Thoracic aorta (tissue), 2 donors: ENCODE measurements at regions not wholly inside any gene's neighbourhood (a gene's known extent, or its start where the extent isn't known, plus 50 kb on each side); places are given as distances from the start of the nearest gene placed in this dataset.

ENCODE experiments used
- ATAC-seq: fragments of 150-250 bp; one replicate; pipeline ENCODE4 v1.8.0; 2017; ENCODE audit warnings: low read depth; ENCODE audit not compliant: insufficient number of reproducible peaks, low FRiP score
- DNase-seq: peaks from one replicate; pipeline ENCODE4 v3.0.0-alpha.2; 2020; ENCODE audit warnings: low spot score
- H3K27ac ChIP-seq, 2 donors: fragments of 200-600 bp; sonication (generic); 1 replicate in 1 of 2; 2 replicates in 1 of 2; pipeline ENCODE4 v1.5.1; 2016; ENCODE audit warnings: mild to moderate bottlenecking in 2 of 2, moderate library complexity in 2 of 2
- H3K27me3 ChIP-seq: fragments of 200-600 bp; sonication (generic); replicated peaks from 2 replicates; pipeline ENCODE4 v1.6.0; 2016; ENCODE audit warnings: mild to moderate bottlenecking; ENCODE audit not compliant: insufficient read depth
- H3K36me3 ChIP-seq: fragments of 200-600 bp; sonication (generic); one replicate; pipeline ENCODE4 v1.5.1; 2016
- H3K4me1 ChIP-seq, 2 donors: fragments of 200-600 bp; sonication (generic); 1 replicate in 1 of 2; 2 replicates in 1 of 2; pipeline versions ENCODE4 v1.5.1 to v1.6.0; 2016; ENCODE audit warnings: low read depth in 2 of 2, mild to moderate bottlenecking in 1 of 2; ENCODE audit not compliant: control insufficient read depth in 1 of 2
- H3K4me3 ChIP-seq: fragments of 200-600 bp; sonication (generic); 2 replicates; pipeline ENCODE4 v1.5.1; 2016; ENCODE audit warnings: mild to moderate bottlenecking
- H3K9me3 ChIP-seq: fragments of 200-600 bp; sonication (generic); 2 replicates; pipeline ENCODE4 v1.5.1; 2016
- CTCF ChIP-seq: fragments of 200-600 bp; sonication (generic); IDR thresholded peaks from one replicate; pipeline ENCODE4 v1.5.1; 2019; ENCODE audit warnings: antibody characterized with exemption

- no peak for DNase-seq
- Histone ChIP-seq H3K27me3 (no peaks in the 10 kb centered on the region), H3K4me3 (no peak overlapping the region), H3K9me3 (no peaks in the 10 kb centered on the region), H3K4me1 (peaks cover 12 to 70% of the 10 kb centered on the region in 2 donors), H3K36me3 (no peaks in the 10 kb centered on the region), H3K27ac (no peak overlapping the region)
- no peak for TF ChIP-seq CTCF
- ATAC-seq: no peak
These were observed 513.6 kb downstream of the PLPP3 start for GRCh38 chr1:56065729-56066128.

GRCh38 chr1:56064705-56065104 lies 514.7 kb downstream of the PLPP3 start:
- no peaks in the 10 kb centered on the region for H3K27me3 ChIP-seq
- H3K9me3 ChIP-seq: no peaks in the 10 kb centered on the region
- TF ChIP-seq CTCF: no peak
- H3K4me3 ChIP-seq: no peak overlapping the region
- DNase-seq (no peak), ATAC-seq (no peak)
- no peak overlapping the region for H3K27ac ChIP-seq
- H3K36me3 ChIP-seq: no peaks in the 10 kb centered on the region
- peaks cover 8 to 61% of the 10 kb centered on the region in 2 donors for H3K4me1 ChIP-seq

GRCh38 chr1:56063461-56063860 lies 515.9 kb downstream of the PLPP3 start:
- Histone ChIP-seq H3K4me3 (no peak overlapping the region), H3K9me3 (no peaks in the 10 kb centered on the region), H3K4me1 (peaks cover 0 to 49% of the 10 kb centered on the region in 2 donors), H3K27ac (no peak overlapping the region), H3K36me3 (no peaks in the 10 kb centered on the region), H3K27me3 (no peaks in the 10 kb centered on the region)
- no peak for TF ChIP-seq CTCF
- ATAC-seq (no peak), DNase-seq (no peak)

- Histone ChIP-seq H3K4me3 (no peak overlapping the region), H3K27ac (no peak overlapping the region), H3K27me3 (no peaks in the 10 kb centered on the region), H3K4me1 (peaks cover 0 to 49% of the 10 kb centered on the region in 2 donors), H3K9me3 (no peaks in the 10 kb centered on the region), H3K36me3 (no peaks in the 10 kb centered on the region)
- DNase-seq: no peak
- ATAC-seq: no peak
- TF ChIP-seq CTCF: no peak
These were observed 516.7 kb downstream of the PLPP3 start for GRCh38 chr1:56062625-56063024.

GRCh38 chr1:56061824-56062223 lies 517.5 kb downstream of the PLPP3 start:
- Histone ChIP-seq H3K27me3 (no peaks in the 10 kb centered on the region), H3K27ac (no peak overlapping the region), H3K4me3 (no peak overlapping the region), H3K9me3 (no peaks in the 10 kb centered on the region), H3K36me3 (no peaks in the 10 kb centered on the region), H3K4me1 (peaks cover 0 to 49% of the 10 kb centered on the region in 2 donors)
- no peak for ATAC-seq
- DNase-seq: no peak
- no peak for TF ChIP-seq CTCF
